Erythroblast (primary cell): ENCODE measurements at regions not wholly inside any gene's neighbourhood (a gene's known extent, or its start where the extent isn't known, plus 50 kb on each side); places are given as distances from the start of the nearest gene placed in this dataset.

Source experiments
- GATA1 ChIP-seq: IDR thresholded peaks from 2 replicates; pipeline ENCODE4 v1.6.1; 2011; ENCODE audit warnings: low read depth, mild to moderate bottlenecking, control low read depth, low read length, moderate library complexity
- POLR2A ChIP-seq: IDR thresholded peaks from 2 replicates; pipeline ENCODE4 v1.6.1; 2011; ENCODE audit warnings: mild to moderate bottlenecking, low read length

DNA sequence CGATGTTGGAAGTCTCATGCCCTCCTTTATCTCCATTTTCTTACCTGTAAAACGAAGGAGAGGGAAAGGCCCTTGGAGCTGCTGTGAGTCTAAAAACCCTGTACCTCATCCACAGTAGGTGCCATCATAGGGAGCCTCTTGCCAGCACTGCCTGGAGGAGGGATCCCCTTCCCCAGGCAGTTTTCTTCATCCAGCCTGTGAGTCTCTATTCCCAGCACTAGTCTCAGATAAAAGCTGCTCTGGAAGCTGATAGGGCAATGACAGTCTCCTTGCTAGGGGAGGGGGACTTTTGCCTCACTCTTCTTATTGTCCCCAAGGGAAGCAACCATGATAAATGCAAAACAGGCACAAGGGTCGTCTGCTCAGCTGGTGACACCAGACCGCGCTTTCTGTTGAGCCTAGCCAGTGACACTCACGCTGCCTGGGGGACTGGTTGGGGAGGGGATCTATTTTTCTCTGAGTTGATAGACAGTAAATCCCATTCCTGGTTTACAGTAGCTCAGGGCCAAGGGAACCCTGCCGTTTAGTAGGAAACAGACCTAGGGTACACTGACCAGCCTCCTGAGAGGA lies 139.5 kb upstream of the NABP1 start:
- TF ChIP-seq POLR2A = no peak
- TF ChIP-seq GATA1 = no peak
